Activated CD4-positive, alpha-beta T cell treated with anti-CD3 and anti-CD28 coated beads, Interleukin-2, amount 50 U/mL, for 24 hours (primary cell): ENCODE measurements at regions not wholly inside any gene's neighbourhood (a gene's known extent, or its start where the extent isn't known, plus 50 kb on each side); places are given as distances from the start of the nearest gene placed in this dataset.
"Not testable (repeated sequence)": the region's sequence is repeated elsewhere in the genome, so short reads cannot be mapped to it uniquely, and the experiment has no call there.

ENCODE experiments used
- DNase-seq, 2 donors: peaks; one replicate each; pipeline ENCODE4 v3.0.0-alpha.2; 2020; ENCODE audit warnings: low read depth in 1 of 2, low spot score in 1 of 2

- no peak for DNase-seq
These were observed 90.3 kb downstream of the RPL27A start for GRCh38 chr11:8772571-8773519.

DNA sequence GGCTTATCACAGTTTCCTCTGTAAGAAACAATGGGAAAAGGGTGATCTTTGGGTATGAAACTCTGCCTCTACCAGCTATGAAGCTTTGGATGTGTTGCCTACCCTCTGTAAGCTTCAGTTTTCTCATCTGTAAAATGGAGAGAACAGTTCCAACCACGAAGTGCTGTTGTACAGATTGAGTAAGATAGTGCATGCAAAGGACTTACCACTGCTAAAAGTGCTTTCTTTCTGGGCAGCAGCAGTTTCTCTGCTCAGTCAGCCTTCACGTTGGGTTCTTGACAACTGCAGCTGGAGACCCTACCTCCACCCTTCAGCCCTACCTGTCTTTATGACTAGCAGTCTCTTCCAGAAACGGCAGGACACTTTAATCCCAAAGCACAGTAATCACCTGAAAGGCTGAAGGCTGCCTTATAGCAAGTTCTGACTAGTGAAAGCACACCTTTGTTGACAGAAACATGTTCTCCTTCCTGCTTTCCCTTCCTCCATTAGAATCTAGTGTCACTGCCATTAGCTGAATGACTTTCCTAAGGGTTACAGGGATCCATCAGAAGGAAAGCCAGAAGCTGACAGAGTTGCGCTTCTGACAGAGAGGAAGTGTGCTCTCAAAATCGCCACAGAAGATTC, 91.4 kb downstream of the RPL27A start:
- no peak for DNase-seq

DNA sequence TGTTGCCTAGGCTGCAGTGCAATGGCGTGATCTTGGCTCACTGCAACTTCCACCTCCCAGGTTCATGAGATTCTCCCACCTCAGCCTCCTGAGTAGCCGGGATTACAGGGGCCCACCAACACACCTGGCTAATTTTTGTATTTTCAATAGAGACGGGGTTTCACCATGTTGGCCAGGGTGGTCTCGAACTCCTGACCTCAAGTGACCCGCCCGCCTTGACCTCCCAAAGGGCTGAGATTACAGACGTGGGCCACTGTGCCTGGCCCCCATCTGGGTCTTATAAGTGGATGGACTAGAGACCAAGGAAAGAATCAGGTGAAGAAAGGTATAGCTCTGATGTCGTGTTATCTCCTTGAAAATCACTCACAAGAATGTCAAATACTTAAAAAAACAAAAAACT, 92.3 kb downstream of the RPL27A start:
- not testable (repeated sequence) for DNase-seq

DNA sequence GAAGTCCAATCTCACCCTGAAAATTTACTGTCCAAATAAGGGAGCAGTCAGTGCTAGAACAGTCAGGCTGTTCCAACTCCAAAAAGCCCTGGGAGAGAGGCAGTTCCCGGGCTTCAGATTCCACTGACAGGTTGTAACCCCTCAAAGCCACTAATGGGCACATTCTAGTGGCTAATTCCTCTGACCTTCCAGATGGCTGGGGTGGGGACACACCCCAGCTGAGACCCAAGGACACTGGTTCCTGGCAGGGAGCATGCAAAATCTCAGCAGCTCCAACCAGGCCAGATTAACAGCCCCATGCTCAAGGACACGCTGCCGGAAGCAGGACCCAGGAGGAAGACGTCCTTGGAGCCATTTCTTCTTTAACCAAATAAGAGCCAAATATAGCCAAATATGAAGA, 92.7 kb downstream of the RPL27A start:
- DNase-seq, result no peak

- DNase-seq, result no peak
These were observed 93.1 kb downstream of the RPL27A start for GRCh38 chr11:8775734-8776133.

DNA sequence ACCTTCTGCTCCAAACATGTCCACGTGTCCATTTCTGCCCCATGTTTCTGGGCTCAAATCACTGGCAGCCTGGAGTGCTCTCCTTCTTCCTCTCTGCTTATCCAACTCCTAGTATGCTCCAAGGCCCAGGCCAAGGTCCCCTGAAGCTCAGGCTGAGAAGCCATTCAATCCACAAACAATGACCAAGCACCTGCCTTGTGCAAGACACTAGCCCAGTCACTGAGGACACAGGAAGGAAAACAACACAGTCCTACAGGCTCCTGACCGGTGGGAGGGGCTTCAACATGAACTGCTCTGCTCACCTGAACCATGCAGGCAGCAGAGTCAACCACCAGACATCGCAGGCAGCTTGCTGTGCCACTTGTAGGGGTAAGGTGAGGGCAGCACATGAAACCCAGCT, 93.6 kb downstream of the RPL27A start:
- no peak for DNase-seq

DNA sequence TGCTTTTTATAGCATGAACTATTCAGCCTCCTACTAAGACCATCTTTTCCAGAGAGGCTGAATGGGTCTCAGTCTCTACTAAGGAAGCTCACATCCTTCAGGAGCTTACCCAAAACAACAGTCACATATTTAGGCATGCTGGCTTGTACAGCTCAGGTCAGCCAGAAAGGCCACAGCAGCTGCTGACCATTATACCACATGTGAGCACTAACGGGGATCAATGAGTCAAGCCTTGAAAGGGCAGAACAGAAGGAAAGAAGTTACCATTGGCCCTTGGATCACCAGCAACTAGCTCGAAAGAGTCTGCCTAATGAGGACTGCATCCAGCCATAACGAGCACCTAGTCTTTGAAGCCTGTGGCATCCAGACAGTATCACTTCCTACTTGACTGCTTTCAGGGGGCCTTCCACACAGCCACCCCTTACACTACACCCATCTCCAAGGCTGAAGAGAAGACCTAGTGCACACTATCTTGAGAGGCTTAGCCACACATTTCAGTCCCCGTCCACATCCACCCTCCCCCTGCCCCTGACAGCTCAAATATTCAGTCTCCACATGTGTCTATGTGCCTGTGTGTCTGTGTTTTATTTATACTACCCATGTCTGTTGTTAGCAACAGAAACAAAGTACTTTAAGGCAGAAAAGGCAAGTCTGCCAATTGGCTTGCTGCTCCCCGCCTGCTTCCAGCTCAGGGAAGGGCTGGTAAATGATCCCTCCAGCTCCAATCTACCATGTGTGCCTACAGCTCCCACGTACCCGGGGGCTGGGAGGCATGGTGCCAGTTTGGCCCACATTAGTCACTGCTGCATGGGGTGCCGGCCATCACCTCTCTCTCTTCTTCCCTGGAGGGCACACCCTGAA, 95.5 kb downstream of the RPL27A start:
- DNase-seq, result no peak

- DNase-seq, result no peak
These were observed 96.5 kb downstream of the RPL27A start for GRCh38 chr11:8779107-8779506.

DNA sequence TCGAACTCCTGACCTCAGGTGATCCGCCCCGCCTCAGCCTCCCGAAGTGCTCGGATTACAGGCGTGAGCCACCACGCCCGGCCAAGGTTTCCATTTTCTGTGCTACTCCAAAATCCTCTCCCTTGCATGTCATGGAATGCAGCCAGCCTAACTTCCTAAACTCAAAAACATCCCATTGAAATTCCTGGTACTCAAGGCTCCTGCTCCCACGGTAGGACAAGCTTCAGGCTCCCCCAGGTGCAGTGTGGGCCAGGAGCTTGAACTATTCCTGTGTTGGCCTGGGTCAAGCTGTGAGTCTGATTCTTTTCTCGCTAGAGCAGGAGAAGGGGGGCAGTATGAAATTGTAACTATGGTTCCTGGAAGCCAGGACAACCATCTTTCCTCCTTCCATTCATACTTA, 97.1 kb downstream of the RPL27A start:
- no peak for DNase-seq

GRCh38 chr11:8784954-8785353, 102.4 kb downstream of the RPL27A start:
- DNase-seq, result no peak

DNA sequence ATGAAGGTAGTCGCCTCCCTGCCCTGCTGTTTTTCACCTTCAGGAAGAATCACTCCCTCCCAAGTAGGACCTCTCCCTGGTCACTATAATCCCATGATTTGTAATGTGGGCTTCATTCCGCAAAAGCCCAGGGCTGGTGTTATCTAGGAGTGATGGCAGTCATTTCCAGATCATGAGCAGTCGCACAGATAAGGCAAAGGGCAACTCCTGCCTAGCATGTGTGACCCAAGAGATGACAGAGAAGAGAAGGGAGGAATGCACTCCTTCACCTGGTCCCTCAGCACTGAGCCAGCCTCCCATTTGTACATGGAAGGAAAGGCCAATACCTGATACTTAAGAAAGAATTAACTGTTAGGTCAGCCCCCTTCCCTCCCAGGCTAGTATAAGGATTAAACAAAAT, 102.9 kb downstream of the RPL27A start:
- DNase-seq, result no peak

DNA sequence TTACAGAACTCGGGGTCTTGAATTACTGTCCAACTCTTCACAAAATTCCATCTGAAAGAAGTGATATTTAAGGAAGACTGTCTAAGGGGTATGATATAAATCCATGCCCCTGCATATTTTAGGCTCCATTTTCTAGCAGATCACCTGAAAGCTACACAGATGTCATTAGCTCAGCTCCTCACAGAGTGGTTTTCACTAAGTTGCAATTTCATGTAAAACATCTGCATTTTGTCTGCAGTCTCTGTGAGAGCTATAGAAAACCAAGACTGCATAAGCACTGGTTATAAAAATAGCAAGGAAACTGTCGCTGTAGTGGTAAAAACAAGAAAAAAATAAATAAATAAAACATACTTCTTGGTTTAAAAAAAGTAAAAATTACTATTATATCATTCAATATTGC, 103.4 kb downstream of the RPL27A start:
- no peak for DNase-seq

- no peak for DNase-seq
These were observed 104.3 kb downstream of the RPL27A start for GRCh38 chr11:8786933-8787332.

DNA sequence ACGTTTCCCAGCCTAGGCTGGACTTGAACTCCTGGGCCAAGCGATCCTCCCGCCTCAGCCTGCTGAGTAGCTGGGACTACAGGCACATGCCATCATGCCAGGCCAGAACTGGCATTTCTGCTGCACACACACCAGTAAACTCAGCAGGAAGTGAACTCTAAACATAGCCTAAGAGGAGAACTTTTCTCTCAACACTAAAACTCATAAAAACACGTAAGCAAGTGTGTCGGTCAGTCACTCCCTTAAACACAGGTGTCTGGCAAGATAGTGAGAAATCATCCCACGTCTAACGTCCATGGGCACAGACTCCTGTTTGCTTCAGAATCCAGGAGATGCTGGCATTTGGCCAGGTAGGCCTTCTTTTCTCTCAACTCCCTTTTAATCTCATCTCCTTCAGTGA, 104.8 kb downstream of the RPL27A start:
- no peak for DNase-seq

DNA sequence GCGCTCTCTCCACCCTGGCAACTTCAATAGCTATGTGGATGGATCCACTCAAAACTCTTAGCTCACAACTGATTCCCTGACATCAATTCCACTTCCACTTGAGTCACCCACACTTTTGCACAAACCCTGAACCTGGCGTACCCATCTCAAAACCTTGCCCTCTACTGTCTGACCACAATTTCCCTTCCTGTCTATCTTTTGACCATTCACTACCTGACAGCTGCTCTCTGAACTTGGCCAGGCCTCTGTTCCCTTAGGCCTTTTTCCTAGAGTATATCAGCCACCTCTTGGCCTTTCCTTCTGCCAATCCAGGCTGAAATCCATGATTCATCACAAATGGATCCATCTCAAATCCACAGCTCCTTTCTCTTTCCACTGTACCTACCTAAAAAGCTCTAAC, 106.0 kb downstream of the RPL27A start:
- DNase-seq, result no peak

- no peak for DNase-seq
These were observed 107.3 kb downstream of the RPL27A start for GRCh38 chr11:8789864-8790263.

- no peak for DNase-seq
These were observed 108.4 kb downstream of the RPL27A start for GRCh38 chr11:8790968-8791367.

GRCh38 chr11:8792710-8793109, 110.1 kb downstream of the RPL27A start:
- DNase-seq, result no peak

DNA sequence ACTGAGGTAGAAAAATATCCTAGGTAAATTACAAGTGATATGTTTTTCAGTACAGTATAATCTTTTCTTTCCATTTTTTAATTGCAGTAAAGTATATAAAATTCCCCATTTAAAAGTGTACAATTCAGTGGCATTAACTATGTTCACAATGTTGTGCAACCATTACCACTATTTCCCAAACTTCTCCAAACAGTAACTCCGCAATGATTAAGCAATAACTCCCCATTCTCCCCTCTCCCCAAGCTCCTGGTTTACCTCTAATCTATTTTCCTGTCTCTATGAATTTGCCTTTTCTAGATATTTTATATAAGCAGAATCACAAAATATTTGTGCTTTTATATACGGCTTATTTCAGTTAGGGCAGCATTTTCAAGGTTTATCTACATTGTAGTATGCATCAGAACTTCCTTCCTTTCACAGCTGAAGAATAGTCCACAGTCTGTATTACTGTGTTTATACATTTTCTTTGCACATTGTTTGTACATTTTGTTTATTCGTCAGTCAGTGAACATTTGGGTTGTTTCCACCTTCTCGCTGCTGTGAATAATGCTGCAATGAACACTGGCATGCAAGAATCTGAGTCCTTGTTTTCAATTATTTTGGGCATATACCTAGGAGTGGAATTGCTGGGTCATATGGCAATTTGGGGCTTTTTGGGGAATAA, 110.7 kb downstream of the RPL27A start:
- DNase-seq, result no peak

GRCh38 chr11:8794126-8794525, 111.5 kb downstream of the RPL27A start:
- no peak for DNase-seq

- no peak for DNase-seq
These were observed 112.1 kb downstream of the RPL27A start for GRCh38 chr11:8794677-8795103.
